ENCODE measurements at regions not wholly inside any gene's neighbourhood (a gene's known extent, or its start where the extent isn't known, plus 50 kb on each side); places are given as distances from the start of the nearest gene placed in this dataset.

DNA sequence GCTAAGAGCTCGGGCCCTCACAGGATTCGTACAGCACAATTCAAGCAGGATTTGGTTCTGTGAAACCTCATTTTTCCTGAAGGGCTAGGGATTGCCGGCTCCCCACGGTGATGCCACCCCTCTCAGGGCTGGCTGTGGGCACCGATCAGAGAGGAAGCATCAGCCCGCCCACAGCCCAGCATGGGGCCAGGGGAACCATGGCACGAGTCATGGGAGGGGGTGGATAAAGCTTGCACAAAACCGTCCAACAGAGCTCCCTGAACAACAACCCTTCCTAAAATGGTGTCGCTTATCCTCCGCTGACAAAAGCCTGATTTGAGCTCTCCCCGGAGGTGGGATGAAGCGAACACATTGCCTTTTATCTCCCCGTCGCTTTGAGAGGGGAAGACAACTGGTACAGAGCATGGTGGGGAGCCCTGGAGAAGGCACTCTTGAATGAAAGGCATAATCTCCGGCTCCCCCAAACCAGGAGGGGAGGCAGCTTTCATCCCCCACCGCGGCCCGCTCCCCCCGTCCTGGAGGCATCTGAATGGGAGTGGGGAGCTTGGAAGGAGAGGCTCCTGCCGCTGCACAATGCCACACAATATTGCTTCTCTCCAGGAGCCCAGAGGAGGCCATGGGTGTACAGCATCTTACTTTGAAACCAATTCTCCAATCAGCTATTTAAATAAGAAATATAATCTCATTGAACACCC lies 144.0 kb downstream of the RPS24 start:
- no peak for TF ChIP-seq CTCF (conservative IDR thresholded peaks at IDR 0.05; ENCODE audit: low read depth, low read length)
- DNase-seq (ENCODE audit: low read depth), result no peak
- no peak overlapping the region for H3K4me3 ChIP-seq (ENCODE audit: low read depth, low read length)

GRCh38 chr10:78178397-78178796 lies 144.7 kb downstream of the RPS24 start:
- no peak for DNase-seq (ENCODE audit: low read depth)
- H3K4me3 ChIP-seq (ENCODE audit: low read depth, low read length), result no peak overlapping the region
- no peak for TF ChIP-seq CTCF (conservative IDR thresholded peaks at IDR 0.05; ENCODE audit: low read depth, low read length)

GRCh38 chr10:78178940-78179339 lies 145.3 kb downstream of the RPS24 start:
- DNase-seq (ENCODE audit: low read depth), result no peak
- TF ChIP-seq CTCF (conservative IDR thresholded peaks at IDR 0.05; ENCODE audit: low read depth, low read length), result no peak

GRCh38 chr10:78179886-78180705 lies 146.4 kb downstream of the RPS24 start:
- no peak overlapping the region for H3K4me3 ChIP-seq (ENCODE audit: low read depth, low read length)
- TF ChIP-seq CTCF (conservative IDR thresholded peaks at IDR 0.05; ENCODE audit: low read depth, low read length), result no peak
- DNase-seq (ENCODE audit: low read depth), result no peak

More at GRCh38 chr10:78178940-78179339, 145.3 kb downstream of the RPS24 start:
- H3K4me3 ChIP-seq (ENCODE audit: low read depth, low read length), result no peak overlapping the region

DNA sequence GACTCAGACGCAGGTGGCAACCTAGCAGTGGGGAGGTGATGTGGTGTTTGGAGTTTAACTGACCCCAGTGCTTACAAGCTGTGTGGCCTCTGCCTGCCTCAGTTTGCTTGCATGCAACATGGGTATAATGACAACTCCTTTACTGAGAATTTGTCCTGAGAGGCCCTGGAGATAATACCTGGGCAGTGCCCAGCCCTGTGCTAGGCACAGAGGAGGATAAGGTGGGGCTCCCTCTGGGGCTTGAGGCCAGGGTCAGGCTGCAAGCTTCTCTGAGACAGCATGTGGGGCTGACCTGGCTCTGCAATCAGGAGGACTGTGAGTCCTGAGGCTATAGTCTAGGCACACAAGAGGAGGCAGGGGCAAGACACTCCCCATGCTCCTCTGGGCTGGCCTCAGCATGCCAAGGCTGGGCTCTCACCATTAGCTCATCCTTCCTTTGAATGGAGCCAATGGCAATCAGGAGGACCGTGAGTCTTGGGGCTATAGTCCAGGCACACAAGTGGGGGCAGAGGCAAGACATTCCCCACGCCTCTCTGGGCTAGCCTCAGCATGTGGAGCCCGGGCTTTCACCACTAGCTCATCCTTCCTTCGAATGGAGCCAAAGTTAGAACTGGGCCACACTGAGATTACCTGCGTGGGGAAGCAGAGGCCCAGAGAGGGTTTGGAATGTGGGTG lies 147.9 kb downstream of the RPS24 start:
- no peak overlapping the region for H3K4me3 ChIP-seq (ENCODE audit: low read depth, low read length)
- no peak for DNase-seq (ENCODE audit: low read depth)
- no peak for TF ChIP-seq CTCF (conservative IDR thresholded peaks at IDR 0.05; ENCODE audit: low read depth, low read length)

- no peak overlapping the region for H3K4me3 ChIP-seq (ENCODE audit: low read depth, low read length)
- no peak for TF ChIP-seq CTCF (conservative IDR thresholded peaks at IDR 0.05; ENCODE audit: low read depth, low read length)
- no peak for DNase-seq (ENCODE audit: low read depth)
Observed at GRCh38 chr10:78182841-78183240, 149.2 kb downstream of the RPS24 start.

All from epithelial cell of proximal tubule (primary cell).